GM12891 (cell line): ENCODE measurements at regions not wholly inside any gene's neighbourhood (a gene's known extent, or its start where the extent isn't known, plus 50 kb on each side); places are given as distances from the start of the nearest gene placed in this dataset.

Source experiments
- DNase-seq: peaks from one replicate; pipeline ENCODE4 v3.0.0; 2011; ENCODE audit warnings: low spot score; ENCODE audit not compliant: insufficient read length
- FAIRE-seq: peaks from 2 replicates; lab custom pipeline; 2011; peaks lifted over from hg19 to GRCh38; lab: Jason Lieb, UNC
- PAX5 ChIP-seq: IDR thresholded peaks from 2 replicates; pipeline ENCODE4 v1.6.1; 2011; ENCODE audit warnings: low read length, moderate library complexity, mild to moderate bottlenecking; ENCODE audit not compliant: insufficient read depth, severe bottlenecking
- POLR2A ChIP-seq: IDR thresholded peaks from 2 replicates; pipeline ENCODE4 v1.6.1; 2011; ENCODE audit warnings: low read depth, low read length, control low read depth
- POLR2AphosphoS5 ChIP-seq: IDR thresholded peaks from 2 replicates; pipeline ENCODE4 v1.6.1; 2011; ENCODE audit warnings: low read depth, low read length, control low read depth
- POU2F2 ChIP-seq: IDR thresholded peaks from 2 replicates; pipeline ENCODE4 v1.6.1; 2011; ENCODE audit warnings: low read depth, mild to moderate bottlenecking, control low read depth, low read length, moderate library complexity
- SPI1 ChIP-seq: IDR thresholded peaks from 2 replicates; pipeline ENCODE4 v1.6.1; 2011; ENCODE audit warnings: low read depth, low read length, control low read depth
- TAF1 ChIP-seq: IDR thresholded peaks from 2 replicates; pipeline ENCODE4 v1.6.1; 2011; ENCODE audit warnings: low read depth, low read length, control low read depth

DNA sequence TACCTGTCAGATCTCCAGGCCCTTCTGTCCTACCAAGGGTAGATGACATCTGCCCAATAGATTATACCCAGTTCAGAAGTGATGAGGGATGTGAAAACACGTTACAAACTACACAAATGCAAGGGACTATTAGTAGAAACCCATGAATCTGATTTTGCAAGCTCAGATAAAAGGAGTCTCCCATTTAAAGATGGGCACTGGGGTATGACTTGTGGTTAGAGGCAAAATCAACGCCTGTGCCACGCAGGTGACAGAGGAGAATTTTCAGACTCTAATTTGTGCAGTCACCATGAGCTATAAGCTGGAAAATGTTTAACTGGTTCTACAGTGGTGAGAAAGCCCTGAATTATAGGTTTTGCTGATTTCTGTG lies 184.4 kb upstream of the LPP start:
- DNase-seq, result no peak
- no peak for FAIRE-seq
- TF ChIP-seq PAX5 (no peak), TAF1 (no peak), POLR2A (no peak), SPI1 (no peak), POLR2AphosphoS5 (no peak), POU2F2 (no peak)

DNA sequence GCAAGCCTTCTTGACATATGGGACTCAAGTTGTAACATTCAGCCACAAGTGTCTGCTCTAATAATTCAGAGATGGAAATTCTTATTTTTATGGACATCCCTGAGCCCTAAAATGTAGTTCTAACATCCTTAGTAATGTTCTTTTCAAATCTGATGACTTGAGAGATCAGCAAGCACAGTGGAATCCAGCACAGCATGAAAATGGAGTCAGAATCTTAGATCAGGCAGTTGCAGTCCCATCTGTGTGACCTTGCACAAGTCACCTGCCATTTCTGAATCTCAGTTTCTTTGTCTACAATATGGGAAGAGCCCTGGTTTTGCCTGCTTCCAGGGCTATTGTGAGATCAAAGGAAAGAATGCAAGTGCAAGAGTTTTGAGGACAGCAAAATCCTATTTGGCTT lies 183.9 kb upstream of the LPP start:
- TF ChIP-seq TAF1, result no peak
- no peak for TF ChIP-seq POLR2A
- TF ChIP-seq SPI1, result no peak
- TF ChIP-seq POU2F2, result no peak
- TF ChIP-seq POLR2AphosphoS5, result no peak
- TF ChIP-seq PAX5, result no peak
- FAIRE-seq (no peak), DNase-seq (no peak)

DNA sequence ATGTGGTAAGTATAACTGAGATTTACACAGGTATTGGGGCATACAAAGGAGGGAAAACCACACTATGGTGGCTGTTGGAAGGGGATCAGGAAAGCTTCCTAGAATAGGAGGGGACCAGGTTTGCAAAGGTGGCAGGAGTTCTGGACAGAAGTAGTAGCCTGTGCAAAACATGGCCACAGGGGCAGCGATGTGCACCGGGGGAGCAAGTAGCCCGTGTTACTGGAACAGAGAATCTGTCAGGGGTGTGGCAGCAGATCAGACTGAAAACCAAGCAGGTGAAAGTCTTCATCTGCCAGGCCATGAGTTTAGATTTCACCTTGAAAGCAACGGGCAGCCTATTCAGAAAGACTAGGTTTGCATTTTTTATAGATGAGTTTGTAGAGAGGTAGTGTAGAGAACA lies 182.3 kb upstream of the LPP start:
- DNase-seq (no peak), FAIRE-seq (no peak)
- TF ChIP-seq POLR2A, result no peak
- no peak for TF ChIP-seq TAF1
- TF ChIP-seq SPI1, result no peak
- TF ChIP-seq POLR2AphosphoS5, result no peak

DNA sequence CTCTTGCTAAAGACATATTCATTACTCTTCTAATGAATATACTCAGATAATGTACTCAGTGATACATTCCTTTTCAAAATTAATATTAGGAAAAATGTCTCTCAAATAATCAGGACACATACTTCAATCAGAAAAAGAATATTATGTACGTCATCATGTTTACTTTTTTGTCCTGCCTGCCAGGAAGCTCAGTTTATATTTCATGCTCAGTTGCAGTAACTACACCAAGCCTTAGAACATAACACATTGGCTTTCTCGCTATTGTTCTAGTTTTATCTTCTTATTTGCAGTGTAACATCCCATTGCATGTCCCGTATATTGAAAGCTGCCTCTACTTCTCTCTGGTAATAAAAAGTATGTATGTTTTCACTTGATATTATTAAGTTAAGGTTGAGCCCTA lies 181.5 kb upstream of the LPP start:
- no peak for TF ChIP-seq POU2F2
- no peak for TF ChIP-seq POLR2AphosphoS5
- no peak for TF ChIP-seq TAF1
- TF ChIP-seq PAX5, result no peak
- no peak for TF ChIP-seq SPI1
- TF ChIP-seq POLR2A, result no peak
- DNase-seq (no peak), FAIRE-seq (no peak)

DNA sequence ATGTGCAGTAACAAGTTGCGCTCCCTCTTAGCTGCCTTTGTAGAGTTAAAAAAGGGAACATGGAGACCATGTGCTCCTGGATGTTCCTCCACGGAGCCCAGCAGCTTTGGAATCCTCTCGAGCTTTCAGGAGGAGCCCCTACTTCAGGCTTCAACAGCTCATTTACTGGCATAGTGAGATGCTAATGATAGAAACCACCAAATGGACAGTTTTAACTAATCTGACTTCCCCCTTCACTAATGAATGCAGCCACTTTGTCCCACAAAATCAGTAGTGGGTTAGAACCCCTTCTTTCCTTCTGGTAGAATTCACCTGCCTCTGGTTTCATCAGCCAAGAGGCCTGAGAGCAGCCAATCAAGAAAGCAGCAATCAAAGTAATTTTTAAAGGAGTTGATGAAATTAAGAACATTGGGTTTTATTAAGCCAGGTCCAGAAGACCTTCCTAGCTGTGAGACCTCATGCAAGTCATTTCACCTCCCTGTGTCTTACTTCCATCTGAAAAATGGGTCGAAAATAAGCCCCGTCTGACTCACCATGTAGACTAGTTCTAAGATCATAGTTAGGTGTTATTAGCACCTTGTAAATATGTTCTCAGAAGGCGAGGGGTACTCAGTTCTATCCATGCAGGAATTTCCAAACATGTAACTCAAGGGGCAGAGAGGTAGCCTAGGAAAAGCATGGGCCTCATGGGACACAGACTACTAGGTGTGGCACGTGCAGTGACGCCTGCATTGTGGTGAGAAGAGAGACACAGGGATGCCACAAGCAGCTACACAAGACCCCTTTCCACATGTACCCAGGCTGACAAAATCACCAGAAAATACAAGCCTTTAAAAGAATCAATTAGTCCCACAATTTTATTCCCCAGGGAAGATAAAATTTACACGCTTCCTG lies 179.7 kb upstream of the LPP start:
- TF ChIP-seq PAX5 (no peak), SPI1 (no peak), POLR2A (no peak), TAF1 (no peak), POU2F2 (no peak; the same call in 1 of the 2 replicates)
- FAIRE-seq (no peak), DNase-seq (no peak)

DNA sequence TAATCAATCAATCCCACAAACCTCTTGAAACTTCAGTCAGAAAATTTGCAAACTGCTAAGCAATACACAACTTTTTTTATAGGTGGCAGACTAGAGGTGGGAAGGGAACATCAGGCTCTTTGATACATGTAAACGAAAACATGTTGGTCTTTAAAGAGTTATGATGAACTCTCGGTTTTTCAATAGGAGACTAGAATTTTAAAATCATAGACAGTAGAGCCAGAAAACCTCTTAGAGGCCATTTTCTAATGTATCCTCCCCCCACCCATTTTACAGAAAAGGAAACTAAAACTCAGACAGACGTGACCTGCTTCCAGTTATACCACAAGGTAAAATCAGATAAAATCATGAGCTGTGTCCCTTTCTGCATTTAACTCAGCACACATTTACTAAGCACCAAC lies 179.1 kb upstream of the LPP start:
- TF ChIP-seq POLR2AphosphoS5 (no peak), POLR2A (no peak), TAF1 (no peak), SPI1 (no peak), POU2F2 (no peak), PAX5 (no peak)
- DNase-seq (no peak), FAIRE-seq (no peak)

DNA sequence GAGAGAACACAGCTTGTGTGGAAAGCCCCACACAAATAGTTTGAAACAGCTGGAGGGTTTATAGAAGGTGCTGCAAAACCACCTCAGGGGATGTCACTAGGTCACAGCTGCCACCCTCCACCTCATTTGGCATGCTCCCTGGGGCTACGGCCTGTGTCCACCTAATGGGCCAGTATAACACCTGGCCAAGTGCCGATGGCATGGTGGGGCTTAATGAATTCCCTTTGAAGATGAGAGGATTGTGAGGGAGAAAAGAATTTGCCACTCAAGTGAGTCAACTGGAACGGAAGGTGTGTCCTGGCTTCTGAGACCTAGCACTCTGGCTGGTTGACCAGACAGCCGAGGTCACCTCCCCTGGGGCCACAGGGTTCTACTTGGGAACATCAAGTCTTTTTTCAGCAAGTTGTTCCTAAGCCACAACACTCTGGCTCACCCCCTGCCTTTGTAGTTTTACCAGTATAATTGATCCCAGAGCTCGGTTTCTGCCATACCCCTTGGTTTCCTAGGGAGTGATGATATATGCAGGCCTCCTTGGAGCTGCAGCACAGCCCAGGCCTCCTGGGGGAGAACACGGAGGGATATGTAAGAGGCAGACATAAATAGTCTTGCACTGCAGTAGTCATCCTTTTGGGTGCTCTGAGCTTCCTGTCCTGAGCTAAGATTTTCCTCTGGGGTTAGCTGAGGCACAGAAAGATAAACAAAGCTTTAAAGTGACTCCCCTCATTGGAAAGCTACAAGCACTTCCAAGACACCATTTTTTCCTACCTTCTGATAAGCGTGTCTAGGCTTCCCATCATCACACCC lies 178.2 kb upstream of the LPP start:
- FAIRE-seq (no peak), DNase-seq (no peak)

DNA sequence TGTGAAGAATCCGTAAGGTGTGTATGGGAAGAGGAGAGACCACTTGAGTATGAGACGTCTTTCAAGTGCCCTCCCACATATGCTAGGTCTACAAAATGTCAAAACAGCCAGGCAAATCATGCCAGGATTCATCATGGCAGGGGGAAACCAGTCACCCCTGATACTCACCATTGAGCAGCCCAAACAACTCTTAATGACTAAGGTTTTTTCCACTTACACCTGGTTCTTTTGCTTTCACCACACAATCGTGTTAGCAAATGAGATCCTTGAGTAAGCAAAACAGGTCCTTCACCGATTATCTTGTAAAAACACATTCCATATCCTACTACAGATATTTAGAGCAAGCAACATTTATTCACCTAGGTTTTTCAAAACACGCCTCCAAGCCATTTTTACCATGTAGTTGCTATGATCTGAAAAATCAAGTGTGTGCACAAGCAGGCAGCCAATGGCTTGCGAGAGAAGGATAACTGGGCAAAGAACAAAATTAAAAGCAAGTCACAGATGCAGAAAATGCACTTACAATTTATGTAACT lies 177.5 kb upstream of the LPP start:
- FAIRE-seq, result no peak

More for the DNA sequence above, 178.2 kb upstream of the LPP start:
- TF ChIP-seq POLR2A, result no peak
- no peak for TF ChIP-seq TAF1

DNA sequence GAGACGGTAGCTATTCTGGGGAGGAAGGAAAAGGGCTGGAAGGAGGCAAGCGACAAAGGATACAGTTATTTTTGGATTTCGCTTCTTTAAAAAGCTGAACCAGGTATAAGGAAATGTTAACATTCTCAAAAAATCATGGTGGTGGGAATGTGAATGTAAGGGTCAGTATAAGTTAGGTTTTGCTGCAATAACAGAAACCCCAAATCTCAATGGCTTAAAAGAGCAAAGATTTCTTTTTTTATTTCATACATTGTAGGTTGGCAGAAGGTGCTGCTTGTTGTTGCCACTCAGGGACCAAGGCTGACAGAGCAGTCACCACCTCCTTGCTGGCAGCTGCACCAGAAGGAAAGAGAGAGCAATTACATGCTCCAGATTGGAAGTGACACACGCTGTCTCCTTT lies 176.3 kb upstream of the LPP start:
- FAIRE-seq (no peak), DNase-seq (no peak)
- TF ChIP-seq POLR2AphosphoS5 (no peak), TAF1 (no peak), POU2F2 (no peak), POLR2A (no peak)

More for the DNA sequence above, 177.5 kb upstream of the LPP start:
- no peak for DNase-seq
- TF ChIP-seq POLR2AphosphoS5 (no peak), POLR2A (no peak), PAX5 (no peak), TAF1 (no peak), SPI1 (no peak), POU2F2 (no peak)
